Activated naive CD8-positive, alpha-beta T cell treated with anti-CD3 and anti-CD28 coated beads, Interleukin-2, amount 10 ng/mL, durations not matched to agents 7 days and 5 days (primary cell): ENCODE measurements at regions not wholly inside any gene's neighbourhood (a gene's known extent, or its start where the extent isn't known, plus 50 kb on each side); places are given as distances from the start of the nearest gene placed in this dataset.

Source experiments
- ATAC-seq: fragments of 150-1000 bp; cut with Tn5 transposase; one replicate; pipeline ENCODE4 v1.10.0; 2021; ENCODE audit warnings: low read depth, moderate library complexity
- POLR2A ChIA-PET: fragments of 350-600 bp; sonication (Branson Sonifier 250); formaldehyde crosslinking; loops from one replicate; lab custom pipeline; 2021; ENCODE audit warnings: antibody characterized with exemption; lab: Charles Lee
- DNase-seq: peaks from one replicate; pipeline ENCODE4 v3.0.0; 2021
- H3K27ac Mint-ChIP-seq: one replicate; pipeline ENCODE4 v1.8.0; 2022; ENCODE audit warnings: mild to moderate bottlenecking, mixed read lengths
- H3K27me3 Mint-ChIP-seq: one replicate; pipeline ENCODE4 v1.8.0; 2022; ENCODE audit warnings: mild to moderate bottlenecking, moderate library complexity, mixed read lengths
- H3K36me3 Mint-ChIP-seq: one replicate; pipeline ENCODE4 v1.8.0; 2021; ENCODE audit warnings: mild to moderate bottlenecking, mixed read lengths
- H3K4me1 Mint-ChIP-seq: one replicate; pipeline ENCODE4 v1.8.0; 2021; ENCODE audit warnings: mixed read lengths
- H3K4me3 Mint-ChIP-seq: one replicate; pipeline ENCODE4 v1.8.0; 2022; ENCODE audit warnings: mild to moderate bottlenecking, moderate library complexity, mixed read lengths
- H3K9me3 Mint-ChIP-seq: one replicate; pipeline ENCODE4 v1.8.0; 2021; ENCODE audit warnings: mixed read lengths

DNA sequence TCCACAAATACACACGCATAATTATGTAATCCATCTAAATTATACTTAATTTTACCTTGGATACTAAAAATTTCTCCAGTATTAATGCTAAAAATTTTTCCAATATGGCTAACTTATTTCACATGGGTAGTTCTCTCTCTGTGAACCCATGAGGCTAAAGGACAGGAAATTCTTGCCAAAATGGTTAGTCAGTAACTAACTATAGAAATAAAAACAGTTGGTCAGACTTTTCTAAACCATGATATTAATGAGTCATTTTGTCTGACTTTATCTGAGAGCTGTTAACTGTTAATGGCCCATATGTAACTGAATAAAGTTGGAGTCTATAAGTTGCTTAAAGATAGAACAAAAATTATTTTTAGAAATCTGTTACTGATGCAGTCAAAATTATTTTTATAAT, 549.4 kb downstream of the TLL1 start:
- Mint-ChIP-seq H3K4me1 (no peaks in the 10 kb centered on the region), H3K9me3 (peaks cover 4% of the 10 kb centered on the region), H3K4me3 (no peak overlapping the region), H3K27ac (no peak overlapping the region), H3K27me3 (no peaks in the 10 kb centered on the region), H3K36me3 (no peaks in the 10 kb centered on the region)
- POLR2A ChIA-PET = no interaction called here
- no peak for DNase-seq
- no peak for ATAC-seq

DNA sequence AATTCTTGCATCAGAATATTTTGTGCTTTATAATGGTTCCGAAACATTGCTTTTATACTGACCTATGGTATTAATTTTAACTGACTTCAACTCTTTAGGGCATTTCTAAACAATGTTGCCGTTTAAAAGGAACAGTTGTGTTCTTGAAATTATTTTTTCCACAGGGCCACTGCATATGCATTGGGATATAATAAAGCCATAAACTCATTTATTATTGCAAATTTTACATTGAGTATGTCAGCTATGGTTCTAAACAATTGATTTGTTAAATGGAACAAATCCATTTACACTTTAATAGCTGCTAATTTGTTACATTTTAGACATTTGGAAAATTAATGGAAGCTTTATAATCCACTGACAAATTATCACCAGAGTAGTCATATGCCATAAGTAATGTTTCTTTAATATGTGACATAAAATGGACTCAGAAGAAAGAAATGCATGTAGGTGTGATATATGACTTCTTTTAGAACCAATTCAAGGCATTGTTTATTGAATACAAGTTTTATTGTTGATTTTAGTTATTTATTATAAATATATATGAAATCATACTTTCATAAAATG, 553.3 kb downstream of the TLL1 start:
- Mint-ChIP-seq H3K36me3 (no peaks in the 10 kb centered on the region), H3K4me3 (no peak overlapping the region), H3K27me3 (no peaks in the 10 kb centered on the region), H3K4me1 (no peaks in the 10 kb centered on the region), H3K9me3 (no peaks in the 10 kb centered on the region), H3K27ac (no peak overlapping the region)
- ATAC-seq (no peak), DNase-seq (no peak)
- POLR2A ChIA-PET = no interaction called here

DNA sequence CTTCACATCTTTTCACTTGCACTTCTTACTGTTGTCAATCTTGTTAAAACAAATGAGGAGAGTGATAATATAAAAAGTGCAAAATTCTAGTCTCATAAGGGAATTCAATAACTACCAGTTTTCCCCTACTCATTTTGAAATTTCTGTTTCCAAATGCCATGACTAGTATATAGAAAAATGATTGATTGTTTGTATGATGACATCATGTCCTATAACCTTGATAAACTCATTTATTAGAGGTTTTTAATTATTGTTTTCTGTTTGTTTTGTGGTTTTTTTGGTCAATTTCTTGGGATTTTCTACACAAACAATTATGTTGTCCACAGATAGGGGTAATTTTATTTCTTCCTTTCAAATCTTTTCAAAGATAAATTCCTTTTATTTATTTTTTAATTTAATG, 559.1 kb downstream of the TLL1 start:
- no peak for ATAC-seq
- Mint-ChIP-seq H3K36me3 (no peaks in the 10 kb centered on the region), H3K27me3 (no peaks in the 10 kb centered on the region), H3K27ac (no peak overlapping the region), H3K4me3 (no peak overlapping the region), H3K4me1 (no peaks in the 10 kb centered on the region), H3K9me3 (peaks cover 1% of the 10 kb centered on the region)
- POLR2A ChIA-PET = no interaction called here
- no peak for DNase-seq

DNA sequence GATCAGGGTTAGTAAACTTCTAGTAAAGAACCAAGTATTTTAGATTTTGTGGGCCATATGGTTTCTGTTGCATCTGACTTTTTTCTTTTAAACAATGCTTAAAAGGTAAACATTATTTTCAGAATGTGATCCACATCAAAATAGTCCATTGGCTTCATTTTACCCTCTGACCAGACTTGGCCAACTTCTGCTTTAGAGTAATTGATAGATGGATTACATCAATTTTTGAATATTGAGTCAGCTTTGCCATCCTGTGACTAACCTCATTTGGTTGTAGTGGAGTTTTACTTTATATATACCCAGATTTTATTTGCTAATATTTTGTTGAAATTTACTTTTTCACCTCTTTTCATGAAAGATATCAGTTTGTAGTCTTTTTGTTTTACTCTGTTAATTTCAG, 559.8 kb downstream of the TLL1 start:
- POLR2A ChIA-PET = no interaction called here
- ATAC-seq (no peak), DNase-seq (no peak)
- Mint-ChIP-seq H3K27ac (no peak overlapping the region), H3K9me3 (peaks cover 1% of the 10 kb centered on the region), H3K4me1 (no peaks in the 10 kb centered on the region), H3K27me3 (no peaks in the 10 kb centered on the region), H3K36me3 (no peaks in the 10 kb centered on the region), H3K4me3 (no peak overlapping the region)

DNA sequence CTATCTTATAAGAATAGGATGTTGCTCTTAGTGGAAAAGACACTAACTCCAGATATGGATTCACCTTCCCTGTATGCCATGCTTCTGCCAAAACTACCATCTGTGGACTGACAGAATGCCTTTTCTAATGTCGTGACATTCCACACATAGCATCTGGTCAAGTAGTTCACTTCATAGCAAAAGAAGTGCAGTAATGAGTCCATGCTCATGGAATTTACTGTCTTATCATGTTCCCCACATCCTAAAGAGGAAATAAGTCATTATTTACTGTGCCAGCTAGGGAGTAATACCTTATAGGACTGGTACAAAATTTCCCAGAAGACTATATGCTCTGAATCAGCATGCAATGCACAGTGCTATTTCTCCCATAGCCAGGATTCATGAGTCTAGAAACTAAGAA, 562.4 kb downstream of the TLL1 start:
- H3K36me3 Mint-ChIP-seq = no peaks in the 10 kb centered on the region
- ATAC-seq = no peak
- no peak overlapping the region for H3K4me3 Mint-ChIP-seq
- H3K27me3 Mint-ChIP-seq = no peaks in the 10 kb centered on the region
- POLR2A ChIA-PET = no interaction called here
- DNase-seq = no peak
- no peaks in the 10 kb centered on the region for H3K4me1 Mint-ChIP-seq
- no peak overlapping the region for H3K27ac Mint-ChIP-seq
- peaks cover 4% of the 10 kb centered on the region for H3K9me3 Mint-ChIP-seq

- peaks cover 5% of the 10 kb centered on the region for H3K9me3 Mint-ChIP-seq
- no peak overlapping the region for H3K4me3 Mint-ChIP-seq
- no peaks in the 10 kb centered on the region for H3K27me3 Mint-ChIP-seq
- DNase-seq (no peak), ATAC-seq (no peak)
- POLR2A ChIA-PET = no interaction called here
- H3K27ac Mint-ChIP-seq = no peak overlapping the region
- H3K36me3 Mint-ChIP-seq = no peaks in the 10 kb centered on the region
- H3K4me1 Mint-ChIP-seq = no peaks in the 10 kb centered on the region
These were observed 585.7 kb downstream of the TLL1 start for GRCh38 chr4:166458756-166459155.

GRCh38 chr4:166459621-166460020, 586.6 kb downstream of the TLL1 start:
- DNase-seq = no peak
- Mint-ChIP-seq H3K27ac (no peak overlapping the region), H3K4me3 (no peak overlapping the region), H3K4me1 (no peaks in the 10 kb centered on the region), H3K9me3 (peaks cover 2% of the 10 kb centered on the region), H3K36me3 (no peaks in the 10 kb centered on the region), H3K27me3 (no peaks in the 10 kb centered on the region)
- POLR2A ChIA-PET = no interaction called here
- ATAC-seq = no peak

DNA sequence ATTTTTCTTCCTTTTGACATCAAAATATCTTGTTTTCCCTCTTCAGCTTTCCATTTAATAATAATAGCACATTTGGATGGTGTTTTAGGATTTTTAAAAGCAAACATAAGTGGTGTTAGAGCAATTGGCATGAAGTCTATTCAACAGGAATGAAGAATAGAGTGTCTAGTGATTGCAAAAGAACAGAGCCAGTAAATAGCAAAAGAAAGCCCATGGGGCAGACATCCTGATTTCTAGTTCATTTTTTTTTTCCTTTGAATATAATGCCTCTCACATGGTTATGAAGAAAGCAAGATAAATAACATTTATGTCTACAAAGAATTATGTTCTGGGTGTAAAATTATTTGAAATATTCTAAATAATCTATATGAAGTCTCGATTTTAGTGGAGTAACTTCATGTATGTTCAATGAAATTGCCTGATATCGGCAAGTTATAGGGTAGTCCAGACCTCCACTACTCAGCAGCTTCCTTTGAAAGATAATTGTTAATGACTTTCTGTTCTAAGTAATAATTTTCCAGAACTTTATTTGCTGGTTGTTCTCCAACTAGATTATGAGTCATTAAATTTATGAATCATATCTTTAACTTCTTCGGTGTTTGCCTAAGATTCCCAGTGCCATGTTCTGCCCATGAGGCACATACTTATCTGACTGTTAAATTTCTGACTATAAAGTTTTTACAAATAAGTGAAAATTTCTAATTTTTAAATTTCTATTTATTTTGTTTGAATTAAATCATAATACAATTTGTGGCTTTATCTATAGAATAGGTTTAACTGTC, 587.9 kb downstream of the TLL1 start:
- no peak for DNase-seq
- H3K27ac Mint-ChIP-seq = no peak overlapping the region
- POLR2A ChIA-PET = no interaction called here
- no peak for ATAC-seq
- no peak overlapping the region for H3K4me3 Mint-ChIP-seq
- H3K4me1 Mint-ChIP-seq = no peaks in the 10 kb centered on the region
- H3K27me3 Mint-ChIP-seq = no peaks in the 10 kb centered on the region
- H3K36me3 Mint-ChIP-seq = no peaks in the 10 kb centered on the region
- H3K9me3 Mint-ChIP-seq = no peaks in the 10 kb centered on the region

DNA sequence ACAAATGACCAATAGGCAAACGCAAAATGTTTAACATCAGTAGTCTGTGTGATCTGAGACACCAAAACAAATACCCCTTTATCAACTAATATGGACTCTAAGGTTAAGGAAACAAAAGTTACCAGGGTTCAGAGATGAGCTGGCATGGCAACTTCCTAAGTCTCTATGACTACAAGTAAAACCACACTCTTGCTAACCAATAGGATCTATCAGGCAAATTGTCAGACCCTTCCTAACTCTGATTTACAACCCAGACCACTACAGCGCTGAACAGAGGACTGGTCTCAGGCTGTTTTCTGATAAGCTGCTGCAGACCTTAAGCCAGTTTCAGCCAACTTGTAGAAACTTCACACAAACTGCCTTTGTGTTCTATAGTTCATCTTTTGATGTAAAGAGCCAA, 608.0 kb downstream of the TLL1 start:
- Mint-ChIP-seq H3K27me3 (no peaks in the 10 kb centered on the region), H3K9me3 (peaks cover 2% of the 10 kb centered on the region), H3K27ac (no peak overlapping the region), H3K4me3 (no peak overlapping the region), H3K4me1 (no peaks in the 10 kb centered on the region), H3K36me3 (no peaks in the 10 kb centered on the region)
- POLR2A ChIA-PET = no interaction called here
- DNase-seq (no peak), ATAC-seq (no peak)

GRCh38 chr4:166481739-166482138, 608.7 kb downstream of the TLL1 start:
- no peaks in the 10 kb centered on the region for H3K4me1 Mint-ChIP-seq
- POLR2A ChIA-PET = no interaction called here
- H3K4me3 Mint-ChIP-seq = no peak overlapping the region
- no peaks in the 10 kb centered on the region for H3K36me3 Mint-ChIP-seq
- DNase-seq (no peak), ATAC-seq (no peak)
- no peaks in the 10 kb centered on the region for H3K27me3 Mint-ChIP-seq
- H3K9me3 Mint-ChIP-seq = peaks cover 2% of the 10 kb centered on the region
- no peak overlapping the region for H3K27ac Mint-ChIP-seq

DNA sequence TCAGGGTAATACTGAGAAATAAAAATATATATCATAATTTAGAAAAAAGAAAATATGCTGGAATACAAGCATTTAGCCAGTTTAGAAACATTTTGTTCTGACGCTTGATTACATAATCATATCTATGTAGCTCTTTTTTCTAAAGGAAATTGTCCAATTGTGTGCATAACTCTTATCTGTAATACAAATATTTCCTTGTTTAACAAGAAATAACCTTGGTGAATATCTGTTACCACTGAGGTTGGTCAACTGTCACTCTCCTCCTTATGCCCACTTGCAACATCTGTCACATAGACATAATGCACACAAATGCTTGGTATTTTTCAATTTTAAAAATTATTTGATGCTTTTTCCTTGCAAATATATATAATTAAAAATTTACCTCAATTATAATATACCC, 609.7 kb downstream of the TLL1 start:
- Mint-ChIP-seq H3K36me3 (no peaks in the 10 kb centered on the region), H3K27ac (no peak overlapping the region), H3K4me3 (no peak overlapping the region), H3K4me1 (no peaks in the 10 kb centered on the region), H3K27me3 (no peaks in the 10 kb centered on the region), H3K9me3 (no peaks in the 10 kb centered on the region)
- ATAC-seq = no peak
- POLR2A ChIA-PET = no interaction called here
- DNase-seq = no peak

DNA sequence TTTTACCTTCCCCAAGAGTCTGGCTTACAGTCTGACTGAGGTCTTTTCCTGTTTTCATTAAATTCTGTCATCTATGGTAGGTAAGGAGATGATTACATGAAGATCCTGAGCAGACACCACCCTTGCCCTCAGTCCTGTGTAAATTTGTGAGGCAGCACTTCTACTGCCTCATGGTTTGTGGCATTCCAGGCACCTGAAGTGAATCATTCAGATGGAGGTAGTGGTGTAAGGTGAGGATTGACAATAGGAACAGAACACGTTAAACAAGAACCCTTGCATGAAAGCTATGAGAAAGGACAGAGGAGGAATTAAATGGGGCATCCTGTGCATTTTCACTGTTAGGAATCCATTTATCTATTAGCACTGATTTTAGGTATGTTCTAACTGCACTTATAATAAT, 618.6 kb downstream of the TLL1 start:
- POLR2A ChIA-PET = no interaction called here
- Mint-ChIP-seq H3K27ac (no peak overlapping the region), H3K9me3 (no peaks in the 10 kb centered on the region), H3K4me3 (no peak overlapping the region), H3K4me1 (no peaks in the 10 kb centered on the region), H3K36me3 (no peaks in the 10 kb centered on the region), H3K27me3 (no peaks in the 10 kb centered on the region)
- ATAC-seq (no peak), DNase-seq (no peak)

DNA sequence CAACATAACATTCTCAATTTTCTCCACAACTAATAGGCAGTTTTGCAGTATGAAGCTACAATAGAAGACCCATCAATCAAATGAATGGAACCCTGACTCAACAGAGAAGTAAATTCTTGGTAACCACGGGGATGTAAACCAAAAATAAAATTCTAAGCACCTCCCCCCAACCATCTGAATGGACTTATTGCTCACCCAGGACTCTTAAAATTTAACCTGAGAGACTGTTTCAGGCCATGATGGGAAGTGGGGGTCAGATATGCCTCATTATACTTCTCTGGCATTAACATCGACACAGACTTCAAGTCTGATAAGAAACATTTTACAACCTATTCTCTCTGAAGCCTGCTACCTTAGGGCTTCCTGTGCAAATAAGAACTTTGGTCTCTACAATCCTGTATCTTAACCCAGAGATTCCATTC, 620.9 kb downstream of the TLL1 start:
- H3K36me3 Mint-ChIP-seq = no peaks in the 10 kb centered on the region
- no peaks in the 10 kb centered on the region for H3K9me3 Mint-ChIP-seq
- no peak overlapping the region for H3K27ac Mint-ChIP-seq
- no peak for DNase-seq
- H3K4me3 Mint-ChIP-seq = no peak overlapping the region
- H3K4me1 Mint-ChIP-seq = no peaks in the 10 kb centered on the region
- ATAC-seq = no peak
- POLR2A ChIA-PET = no interaction called here
- no peaks in the 10 kb centered on the region for H3K27me3 Mint-ChIP-seq

DNA sequence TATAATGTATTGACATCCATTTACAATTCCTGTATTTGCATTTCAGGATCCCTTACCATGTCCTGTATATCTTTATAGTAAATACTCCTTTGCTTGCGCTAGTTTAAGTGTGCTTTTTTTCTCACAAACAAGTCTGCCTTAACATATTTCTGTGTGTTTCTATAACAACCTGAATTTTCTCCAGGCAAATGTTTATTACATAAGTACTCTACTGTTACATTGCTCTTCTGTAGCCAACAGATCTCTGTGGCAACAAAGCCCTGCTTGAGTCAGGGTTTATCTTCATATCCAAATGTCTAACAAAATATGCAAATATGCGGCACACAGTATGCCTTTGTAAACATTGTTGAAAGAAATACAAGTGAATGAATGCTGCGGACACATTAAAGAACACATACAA, 625.5 kb downstream of the TLL1 start:
- no peaks in the 10 kb centered on the region for H3K9me3 Mint-ChIP-seq
- ATAC-seq (no peak), DNase-seq (no peak)
- H3K36me3 Mint-ChIP-seq = no peaks in the 10 kb centered on the region
- no peak overlapping the region for H3K4me3 Mint-ChIP-seq
- H3K4me1 Mint-ChIP-seq = no peaks in the 10 kb centered on the region
- POLR2A ChIA-PET = no interaction called here
- no peak overlapping the region for H3K27ac Mint-ChIP-seq
- no peaks in the 10 kb centered on the region for H3K27me3 Mint-ChIP-seq
